HG03342 (cell line): ENCODE measurements at regions not wholly inside any gene's neighbourhood (a gene's known extent, or its start where the extent isn't known, plus 50 kb on each side); places are given as distances from the start of the nearest gene placed in this dataset.

ENCODE experiments used
- ATAC-seq: cut with Tn5 transposase; IDR thresholded peaks from one replicate; pipeline ENCODE4 v1.9.1; 2021; ENCODE audit warnings: mild to moderate bottlenecking, moderate library complexity; ENCODE audit not compliant: unreplicated experiment

DNA sequence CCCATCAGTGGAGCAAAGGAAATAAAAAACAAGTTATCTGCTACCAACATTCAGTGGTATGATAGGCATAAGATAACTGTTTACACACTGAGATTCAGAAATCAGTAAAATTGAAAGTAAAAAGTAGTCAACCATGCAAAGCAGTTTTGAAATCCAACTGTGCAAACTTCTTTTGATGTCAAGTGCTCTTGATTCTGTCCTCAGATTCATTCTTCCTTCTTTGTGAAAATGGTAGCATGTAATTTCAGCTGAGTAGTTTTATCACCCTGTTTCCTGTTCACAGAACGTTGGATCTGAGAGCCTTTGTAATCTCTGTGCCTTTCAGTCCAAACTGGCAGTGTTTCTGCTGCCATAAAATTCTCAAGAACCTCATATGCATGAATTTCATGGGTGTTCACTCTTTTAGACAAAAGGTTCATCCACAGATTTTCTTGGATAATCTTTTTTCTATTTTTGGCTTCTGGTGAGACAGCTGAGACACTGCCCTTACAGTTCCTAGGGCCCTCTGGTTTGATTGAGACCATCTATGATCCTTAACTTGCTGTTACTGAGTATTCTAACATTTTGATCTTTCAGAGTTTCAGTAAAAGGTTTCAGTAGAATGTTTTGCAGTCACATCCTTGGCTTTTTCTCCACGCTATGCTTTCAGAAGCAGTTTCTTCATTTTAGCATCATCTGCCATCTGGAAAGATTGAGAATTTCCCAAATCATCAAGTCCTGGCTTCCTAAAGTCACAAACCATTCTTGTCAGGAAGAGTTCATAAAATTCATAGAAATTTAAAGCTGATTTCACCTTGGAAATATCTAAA is 272.3 kb upstream of the EPHA4 start:
- ATAC-seq, result peak; percentile 70

DNA sequence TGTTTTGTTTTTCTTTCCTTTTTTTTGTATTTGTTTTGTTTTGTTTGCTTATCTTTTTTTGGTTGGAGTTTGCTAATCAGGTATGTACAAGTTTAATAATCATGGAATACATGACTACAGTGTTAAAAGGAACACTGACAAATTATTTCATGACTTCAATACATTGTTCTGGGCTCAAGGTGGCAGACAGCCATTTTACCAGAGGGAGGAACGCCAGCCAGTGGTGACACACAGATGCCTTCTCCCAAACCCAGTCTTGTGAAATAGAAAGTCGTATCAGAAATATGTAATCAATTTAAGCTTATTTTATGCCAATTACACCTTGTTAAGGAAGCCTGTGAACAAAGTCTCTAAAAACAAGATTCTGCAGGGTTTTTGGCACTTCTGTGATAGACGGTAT is 264.0 kb upstream of the EPHA4 start:
- no peak for ATAC-seq

- ATAC-seq, result no peak
Observed at GRCh38 chr2:221833966-221834365, 261.9 kb upstream of the EPHA4 start.

DNA sequence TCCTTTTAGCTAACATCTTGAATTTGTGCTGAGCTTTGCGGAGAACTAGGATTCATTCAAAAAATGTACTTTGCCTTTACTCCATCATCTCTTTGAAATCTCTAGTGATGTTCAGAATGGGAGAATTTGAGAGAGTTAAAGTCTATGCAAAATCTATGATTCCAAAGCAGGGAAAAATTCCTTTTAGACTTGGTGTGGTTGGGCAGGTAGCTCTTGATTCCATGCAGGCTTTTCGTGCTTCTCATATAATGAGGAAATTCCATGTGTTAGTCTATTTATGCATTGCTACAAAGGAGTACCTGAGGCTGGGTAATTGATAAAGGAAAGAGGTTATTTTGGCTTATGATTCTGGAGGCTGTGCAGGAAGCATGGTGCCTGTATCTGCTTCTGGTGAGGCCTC is 258.9 kb upstream of the EPHA4 start:
- ATAC-seq, result no peak

- ATAC-seq, result no peak
Observed at GRCh38 chr2:221822416-221822815, 250.3 kb upstream of the EPHA4 start.

- no peak for ATAC-seq
Observed at GRCh38 chr2:221818616-221819320, 246.7 kb upstream of the EPHA4 start.

DNA sequence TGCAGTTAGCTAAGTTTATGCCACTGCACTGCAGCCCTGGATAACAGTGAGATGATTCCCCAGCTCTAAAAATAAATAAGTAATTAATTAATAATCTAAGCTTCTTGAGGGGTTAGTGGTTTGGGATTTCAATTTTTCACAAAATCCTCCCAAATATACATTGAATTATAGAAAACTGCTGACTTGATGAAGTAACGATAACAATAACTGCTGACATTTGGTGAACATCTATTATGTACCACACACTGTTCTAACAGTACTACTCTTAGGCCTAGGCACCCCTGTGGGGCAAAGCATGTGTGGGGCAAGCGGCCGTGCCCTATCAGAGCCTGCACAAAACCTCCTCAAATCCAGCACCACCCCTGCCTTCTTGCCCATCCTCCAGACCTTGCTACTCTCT is 245.8 kb upstream of the EPHA4 start:
- no peak for ATAC-seq

DNA sequence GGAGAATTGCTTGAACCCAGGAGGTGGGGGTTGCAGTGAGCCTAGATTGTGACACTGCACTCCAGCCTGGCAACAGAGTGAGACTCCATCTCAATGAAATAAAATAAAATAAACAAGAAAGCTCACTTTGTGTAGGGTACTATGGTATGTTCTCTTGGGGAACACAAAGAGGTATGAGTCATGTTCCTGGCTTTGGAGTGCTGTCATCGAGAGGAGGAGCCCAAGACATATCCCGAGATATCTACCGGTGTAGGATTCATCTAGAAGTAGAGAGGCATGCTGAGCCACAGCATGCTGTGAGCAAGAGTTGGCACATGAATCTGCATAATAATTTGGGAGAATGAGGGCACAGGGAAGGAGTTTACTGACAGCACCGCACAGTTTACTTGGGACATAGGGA is 244.9 kb upstream of the EPHA4 start:
- ATAC-seq, result no peak

GRCh38 chr2:221816566-221816965 is 244.5 kb upstream of the EPHA4 start:
- ATAC-seq, result no peak

- no peak for ATAC-seq
Observed at GRCh38 chr2:221810650-221811049, 238.5 kb upstream of the EPHA4 start.

- no peak for ATAC-seq
Observed at GRCh38 chr2:221810245-221810644, 238.1 kb upstream of the EPHA4 start.

- ATAC-seq, result no peak
Observed at GRCh38 chr2:221808488-221808887, 236.4 kb upstream of the EPHA4 start.

- no peak for ATAC-seq
Observed at GRCh38 chr2:221807706-221808105, 235.6 kb upstream of the EPHA4 start.

- ATAC-seq, result no peak
Observed at GRCh38 chr2:221802089-221802488, 230.0 kb upstream of the EPHA4 start.

GRCh38 chr2:221792971-221793521 is 220.9 kb upstream of the EPHA4 start:
- no peak for ATAC-seq

- no peak for ATAC-seq
Observed at GRCh38 chr2:221791844-221792243, 219.7 kb upstream of the EPHA4 start.

GRCh38 chr2:221787561-221787960 is 215.5 kb upstream of the EPHA4 start:
- no peak for ATAC-seq

GRCh38 chr2:221786297-221786926 is 214.3 kb upstream of the EPHA4 start:
- no peak for ATAC-seq

DNA sequence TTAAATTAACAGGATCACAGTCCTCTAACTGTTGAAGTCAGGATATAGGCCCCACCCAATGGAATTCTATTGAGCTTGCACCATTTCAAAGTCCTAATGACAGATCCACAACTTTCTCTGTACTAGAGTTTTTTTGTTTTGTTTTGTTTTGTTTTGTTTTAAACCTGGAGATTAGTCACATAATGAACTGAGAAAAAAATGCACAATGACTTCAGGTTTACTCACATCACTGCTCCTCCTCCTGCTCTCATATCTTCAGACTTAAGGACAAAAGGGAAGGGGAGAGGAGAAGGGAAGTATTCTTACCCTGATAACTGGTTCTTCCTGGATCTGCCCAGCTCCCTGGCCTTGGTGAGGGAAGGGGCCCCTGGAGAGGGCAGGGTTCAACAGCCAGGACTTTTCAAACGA is 208.2 kb upstream of the EPHA4 start:
- no peak for ATAC-seq

DNA sequence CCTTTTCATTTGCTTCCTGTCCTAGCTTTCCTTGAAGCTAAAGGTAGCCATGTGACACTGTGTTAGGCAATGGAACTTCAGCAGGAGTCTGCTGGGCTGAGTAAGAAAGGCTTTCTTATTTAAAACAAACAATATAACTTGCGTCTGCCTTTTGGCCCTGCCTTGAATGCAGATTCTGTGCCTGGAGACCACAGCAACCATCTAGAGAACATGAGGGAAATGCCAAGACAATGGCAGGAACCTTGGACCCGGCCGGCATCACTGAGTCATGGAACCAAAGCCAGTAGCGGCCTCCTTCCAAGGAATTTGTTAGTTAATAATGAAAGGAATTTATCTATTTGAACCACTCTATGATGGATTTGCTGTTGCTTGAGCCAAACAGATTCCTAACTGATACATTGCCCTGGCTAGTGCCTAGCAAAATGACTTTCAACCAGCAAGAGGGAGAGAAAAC is 207.5 kb upstream of the EPHA4 start:
- ATAC-seq, result no peak

DNA sequence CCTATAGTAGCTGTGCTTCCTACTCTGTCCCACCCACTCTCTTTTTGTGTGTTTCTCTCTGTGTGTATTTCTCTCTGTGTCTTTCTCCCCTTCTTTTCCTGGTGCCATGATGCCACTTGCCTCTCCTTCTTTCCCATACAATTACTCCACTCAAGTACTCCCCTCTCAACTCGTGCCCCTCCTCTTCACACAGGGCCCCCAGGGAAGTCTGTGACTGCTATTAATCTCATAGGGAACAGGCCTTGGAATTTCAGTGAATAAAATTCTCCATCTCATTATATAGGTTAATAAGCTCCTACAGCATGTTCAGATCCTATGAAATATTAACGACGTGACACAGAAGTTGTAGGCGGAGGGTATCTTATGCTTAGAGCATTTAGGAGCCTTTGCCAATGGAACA is 205.9 kb upstream of the EPHA4 start:
- ATAC-seq, result no peak

DNA sequence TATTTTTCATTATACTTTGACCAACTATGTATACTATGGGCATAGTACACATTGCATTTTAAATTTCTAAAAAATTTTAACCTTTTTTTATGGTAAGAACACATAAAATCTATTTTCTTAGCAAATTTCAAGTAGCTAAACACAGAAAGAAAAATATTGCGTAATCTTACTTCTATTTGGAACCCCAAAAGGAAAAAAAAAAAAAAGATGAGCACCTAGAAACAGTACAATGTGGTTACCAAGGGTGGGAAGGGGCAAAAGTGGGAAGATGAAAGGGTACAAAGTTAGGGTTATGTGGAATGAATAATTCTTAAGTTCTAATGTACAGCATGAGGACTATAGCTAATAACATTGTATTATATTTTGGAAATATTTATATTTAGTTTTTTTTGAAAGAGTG is 205.0 kb upstream of the EPHA4 start:
- ATAC-seq, result no peak
